Mesodermal cell (in vitro differentiated cells): ENCODE measurements at regions not wholly inside any gene's neighbourhood (a gene's known extent, or its start where the extent isn't known, plus 50 kb on each side); places are given as distances from the start of the nearest gene placed in this dataset.
"Not testable (repeated sequence)": the region's sequence is repeated elsewhere in the genome, so short reads cannot be mapped to it uniquely, and the experiment has no call there.

ENCODE experiments used
- H3K27ac ChIP-seq: 2 replicates; pipeline ENCODE4 v1.7.0; 2013; ENCODE audit warnings: mild to moderate bottlenecking, low read depth, low read length, moderate library complexity; ENCODE audit not compliant: severe bottlenecking
- H3K36me3 ChIP-seq: 2 replicates; pipeline ENCODE4 v1.7.1; 2013; ENCODE audit warnings: mild to moderate bottlenecking, low read length, moderate library complexity; ENCODE audit not compliant: control insufficient read depth, insufficient read depth
- H3K4me1 ChIP-seq: one replicate; pipeline ENCODE4 v1.7.1; 2013; ENCODE audit warnings: mild to moderate bottlenecking, low read length; ENCODE audit not compliant: insufficient read depth, control insufficient read depth, poor library complexity, severe bottlenecking
- H3K4me3 ChIP-seq: 2 replicates; pipeline ENCODE4 v1.7.0; 2013; ENCODE audit warnings: low read length, control low read depth, mild to moderate bottlenecking; ENCODE audit not compliant: insufficient read depth, poor library complexity, severe bottlenecking; ENCODE audit errors: extremely low read depth
- H3K9me3 ChIP-seq: 2 replicates; pipeline ENCODE4 v1.7.1; 2013; ENCODE audit warnings: mild to moderate bottlenecking, low read length, moderate library complexity; ENCODE audit not compliant: control insufficient read depth
- WGBS, 2 experiments: methylation state at CpG; one replicate each; pipeline ENCODE4 v1.1.5; 2013; ENCODE audit warnings: missing lambda C conversion rate in 2 of 2; ENCODE audit not compliant: insufficient coverage in 2 of 2; 5-methylcytosine and 5-hydroxymethylcytosine counted together

GRCh38 chr13:58474581-58474980 lies 843.0 kb downstream of the PCDH17 start:
- no peak overlapping the region for H3K27ac ChIP-seq
- H3K9me3 ChIP-seq = no peaks in the 10 kb centered on the region

GRCh38 chr13:58476206-58476918 lies 844.8 kb downstream of the PCDH17 start:
- Histone ChIP-seq H3K27ac (no peak overlapping the region), H3K36me3 (no peaks in the 10 kb centered on the region)
- 8 to 12% methylated on average over 2 of the region's 6 CpGs for WGBS, 2 experiments

More at GRCh38 chr13:58474581-58474980, 843.0 kb downstream of the PCDH17 start:
- Histone ChIP-seq H3K36me3 (no peaks in the 10 kb centered on the region), H3K4me3 (no peak overlapping the region), H3K4me1 (no peaks in the 10 kb centered on the region)

GRCh38 chr13:58478858-58479257 lies 847.3 kb downstream of the PCDH17 start:
- no peak overlapping the region for H3K4me3 ChIP-seq
- WGBS, 2 experiments = no CpG with 5 or more reads among the region's 1 CpG

More at GRCh38 chr13:58476206-58476918, 844.8 kb downstream of the PCDH17 start:
- Histone ChIP-seq H3K9me3 (no peaks in the 10 kb centered on the region), H3K4me1 (no peaks in the 10 kb centered on the region), H3K4me3 (no peak overlapping the region)

DNA sequence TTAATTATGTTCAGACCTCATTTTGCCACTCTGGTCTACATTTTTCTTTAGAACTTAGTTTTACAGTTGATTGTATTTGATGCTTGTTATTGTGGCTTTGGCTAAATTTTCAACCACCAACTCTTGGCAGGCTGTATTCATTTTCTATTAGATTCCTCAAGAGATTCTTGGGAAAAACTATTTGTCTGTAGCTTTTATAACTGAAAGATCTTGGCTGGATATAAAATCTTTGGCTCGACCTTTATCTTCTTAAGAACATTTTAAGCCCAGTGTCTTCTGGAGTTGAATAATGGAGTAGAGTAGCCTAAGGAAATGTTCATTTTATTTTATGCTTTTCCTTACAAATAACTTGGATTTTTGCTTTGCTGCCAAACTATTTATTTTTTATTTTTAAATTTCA lies 848.5 kb downstream of the PCDH17 start:
- H3K36me3 ChIP-seq = no peaks in the 10 kb centered on the region
- no peak overlapping the region for H3K27ac ChIP-seq
- H3K4me3 ChIP-seq = no peak overlapping the region
- H3K9me3 ChIP-seq = no peaks in the 10 kb centered on the region
- no peaks in the 10 kb centered on the region for H3K4me1 ChIP-seq
- no CpG with 5 or more reads among the region's 1 CpG for WGBS, 2 experiments

More at GRCh38 chr13:58478858-58479257, 847.3 kb downstream of the PCDH17 start:
- H3K9me3 ChIP-seq = no peaks in the 10 kb centered on the region
- no peaks in the 10 kb centered on the region for H3K4me1 ChIP-seq
- H3K27ac ChIP-seq = no peak overlapping the region
- H3K36me3 ChIP-seq = no peaks in the 10 kb centered on the region

DNA sequence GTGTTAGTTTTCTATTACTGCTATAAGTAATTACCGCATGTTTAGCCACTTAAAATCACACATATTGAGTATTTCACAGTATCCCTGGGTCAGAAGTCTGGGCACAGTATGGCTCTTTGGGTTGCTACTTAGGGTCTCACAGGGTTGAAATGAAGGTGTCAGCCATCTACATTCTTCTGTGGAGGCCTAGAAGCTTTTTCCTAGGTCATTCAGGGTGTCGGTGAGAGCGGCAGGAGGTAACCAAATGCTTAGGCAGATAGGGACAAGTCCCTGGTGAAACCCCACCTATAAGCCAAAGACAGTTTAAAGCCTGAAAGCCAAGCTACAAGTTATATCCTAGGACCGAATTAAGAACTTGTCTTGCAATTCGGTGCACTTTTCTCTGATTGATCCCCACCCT lies 856.7 kb downstream of the PCDH17 start:
- H3K9me3 ChIP-seq = no peaks in the 10 kb centered on the region
- H3K27ac ChIP-seq = no peak overlapping the region
- WGBS, 2 experiments = 86 to 96% methylated on average over 4 to 5 of the region's 5 CpGs
- no peaks in the 10 kb centered on the region for H3K36me3 ChIP-seq
- H3K4me1 ChIP-seq = no peaks in the 10 kb centered on the region
- no peak overlapping the region for H3K4me3 ChIP-seq

- Histone ChIP-seq H3K9me3 (no peaks in the 10 kb centered on the region), H3K36me3 (no peaks in the 10 kb centered on the region), H3K27ac (no peak overlapping the region), H3K4me3 (no peak overlapping the region), H3K4me1 (no peaks in the 10 kb centered on the region)
- WGBS, 2 experiments = no CpG with 5 or more reads among the region's 2 CpGs
Observed at GRCh38 chr13:58495668-58496067, 864.1 kb downstream of the PCDH17 start.

DNA sequence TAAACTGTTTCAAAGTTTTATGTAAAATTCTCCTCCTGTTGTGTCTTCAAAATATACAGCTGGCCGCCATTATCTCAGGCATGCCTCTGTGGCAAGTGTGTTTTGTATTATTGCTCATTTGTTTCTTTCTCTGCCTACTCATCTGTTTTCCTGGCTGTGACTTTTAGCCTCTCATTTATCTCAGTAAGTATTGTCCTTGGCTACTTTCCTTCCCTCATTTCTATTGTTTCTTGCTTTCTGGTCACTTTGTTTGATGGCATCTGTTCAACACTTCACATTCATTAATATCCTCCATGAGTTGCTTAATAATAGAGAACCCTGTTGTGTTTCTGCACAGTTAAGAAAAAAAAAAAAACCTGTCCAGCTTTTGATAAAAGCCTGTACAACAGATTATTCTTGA lies 869.4 kb downstream of the PCDH17 start:
- no CpG with 5 or more reads among the region's 1 CpG for WGBS, 2 experiments
- Histone ChIP-seq H3K4me3 (no peak overlapping the region), H3K27ac (no peak overlapping the region), H3K4me1 (no peaks in the 10 kb centered on the region), H3K9me3 (no peaks in the 10 kb centered on the region), H3K36me3 (no peaks in the 10 kb centered on the region)

- not testable (repeated sequence) for H3K27ac ChIP-seq, H3K9me3 ChIP-seq, H3K36me3 ChIP-seq, H3K4me1 ChIP-seq, H3K4me3 ChIP-seq
- WGBS, 2 experiments = 96 to 97% methylated on average over 5 to 21 of the region's 21 CpGs
Observed at GRCh38 chr13:58504202-58504700, 872.7 kb downstream of the PCDH17 start.

DNA sequence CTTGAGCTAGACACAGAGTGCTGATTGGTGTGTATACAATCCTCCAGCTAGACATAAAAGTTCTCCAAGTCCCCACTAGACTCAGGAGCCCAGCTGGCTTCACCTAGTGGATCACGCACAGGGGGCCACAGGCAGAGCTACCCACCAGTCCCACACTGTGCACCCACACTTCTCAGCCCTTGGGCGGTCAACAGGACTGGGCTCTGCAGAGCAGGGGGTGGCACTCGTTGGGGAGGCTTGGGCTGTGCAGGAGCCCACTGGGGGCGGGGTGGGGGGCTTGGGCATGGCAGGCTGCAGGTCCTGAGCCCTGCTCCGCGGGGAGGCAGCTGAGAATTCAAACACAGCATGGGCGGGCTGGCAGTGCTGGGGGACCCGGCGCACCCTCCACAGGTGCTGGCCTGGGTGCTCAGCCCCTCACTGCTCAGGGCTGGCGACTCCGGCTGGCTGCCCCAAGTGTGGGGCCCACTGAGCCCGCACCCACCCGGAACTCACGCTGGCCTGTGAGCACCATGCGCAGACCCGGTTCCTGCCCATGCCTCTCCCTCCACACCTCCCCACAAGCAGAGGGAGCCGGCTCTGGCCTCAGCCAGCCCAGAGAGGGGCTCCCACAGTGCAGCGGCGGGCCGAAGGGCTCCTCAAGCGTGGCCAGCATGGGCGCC lies 873.8 kb downstream of the PCDH17 start:
- H3K4me1 ChIP-seq, H3K36me3 ChIP-seq, H3K9me3 ChIP-seq, H3K27ac ChIP-seq, H3K4me3 ChIP-seq: not testable (repeated sequence)
- 93 to 99% methylated on average over 11 to 13 of the region's 22 CpGs for WGBS, 2 experiments

DNA sequence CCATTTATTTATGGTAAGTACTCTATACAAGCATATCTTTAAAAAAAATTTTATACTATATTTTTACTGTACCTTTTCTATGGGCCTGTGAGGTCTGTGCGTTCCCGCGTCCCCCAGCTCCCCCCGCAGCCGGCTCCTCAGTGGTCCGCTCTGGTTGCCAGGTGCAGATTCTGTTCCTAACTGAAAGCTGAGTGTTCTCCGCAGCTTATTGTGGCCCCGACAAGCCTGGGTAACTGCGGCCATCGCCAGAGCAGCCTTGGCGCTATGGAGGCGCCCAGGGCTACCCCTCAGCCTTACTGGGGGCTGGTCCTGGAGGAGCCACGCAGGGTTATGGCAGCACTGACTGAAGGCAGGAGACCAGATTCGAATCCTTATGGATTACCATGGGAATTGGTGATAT lies 896.8 kb downstream of the PCDH17 start:
- no peaks in the 10 kb centered on the region for H3K4me1 ChIP-seq
- H3K36me3 ChIP-seq = no peaks in the 10 kb centered on the region
- 92 to 94% methylated on average over 12 to 14 of the region's 14 CpGs for WGBS, 2 experiments
- no peak overlapping the region for H3K4me3 ChIP-seq
- no peak overlapping the region for H3K27ac ChIP-seq
- no peaks in the 10 kb centered on the region for H3K9me3 ChIP-seq

DNA sequence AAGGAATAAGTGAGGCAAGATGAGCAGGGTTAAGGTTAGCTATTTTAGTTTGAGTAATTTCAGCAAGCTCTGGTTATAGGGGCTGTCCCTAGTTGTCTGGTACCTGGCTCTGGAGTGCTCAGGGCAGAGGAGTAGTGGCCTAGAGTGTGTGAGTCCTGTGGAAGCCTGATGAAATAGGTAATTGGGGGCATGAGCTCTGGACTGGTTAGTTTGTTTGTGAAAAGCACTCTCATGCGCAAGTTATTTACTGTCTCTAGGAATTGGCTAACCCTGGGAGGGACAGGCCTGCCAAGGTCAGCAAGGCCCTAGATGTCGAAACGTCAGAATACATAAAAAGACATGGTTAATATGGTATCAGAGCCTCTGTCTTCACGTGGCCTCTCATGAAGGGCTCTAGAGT lies 900.1 kb downstream of the PCDH17 start:
- Histone ChIP-seq H3K36me3 (no peaks in the 10 kb centered on the region), H3K4me1 (no peaks in the 10 kb centered on the region), H3K27ac (no peak overlapping the region), H3K4me3 (no peak overlapping the region), H3K9me3 (no peaks in the 10 kb centered on the region)
- WGBS, 2 experiments = 64 to 100% methylated on average over 3 to 4 of the region's 4 CpGs
